ENCODE measurements at regions not wholly inside any gene's neighbourhood (a gene's known extent, or its start where the extent isn't known, plus 50 kb on each side); places are given as distances from the start of the nearest gene placed in this dataset.
A peak's percentile ranks its signal among the peaks of the same experiment; 100 is the strongest.

- ATAC-seq, result no peak
- no peaks in the 10 kb centered on the region for H3K36me3 Mint-ChIP-seq
Observed at GRCh38 chr6:137781639-137782038, 85.4 kb upstream of the TNFAIP3 start.

DNA sequence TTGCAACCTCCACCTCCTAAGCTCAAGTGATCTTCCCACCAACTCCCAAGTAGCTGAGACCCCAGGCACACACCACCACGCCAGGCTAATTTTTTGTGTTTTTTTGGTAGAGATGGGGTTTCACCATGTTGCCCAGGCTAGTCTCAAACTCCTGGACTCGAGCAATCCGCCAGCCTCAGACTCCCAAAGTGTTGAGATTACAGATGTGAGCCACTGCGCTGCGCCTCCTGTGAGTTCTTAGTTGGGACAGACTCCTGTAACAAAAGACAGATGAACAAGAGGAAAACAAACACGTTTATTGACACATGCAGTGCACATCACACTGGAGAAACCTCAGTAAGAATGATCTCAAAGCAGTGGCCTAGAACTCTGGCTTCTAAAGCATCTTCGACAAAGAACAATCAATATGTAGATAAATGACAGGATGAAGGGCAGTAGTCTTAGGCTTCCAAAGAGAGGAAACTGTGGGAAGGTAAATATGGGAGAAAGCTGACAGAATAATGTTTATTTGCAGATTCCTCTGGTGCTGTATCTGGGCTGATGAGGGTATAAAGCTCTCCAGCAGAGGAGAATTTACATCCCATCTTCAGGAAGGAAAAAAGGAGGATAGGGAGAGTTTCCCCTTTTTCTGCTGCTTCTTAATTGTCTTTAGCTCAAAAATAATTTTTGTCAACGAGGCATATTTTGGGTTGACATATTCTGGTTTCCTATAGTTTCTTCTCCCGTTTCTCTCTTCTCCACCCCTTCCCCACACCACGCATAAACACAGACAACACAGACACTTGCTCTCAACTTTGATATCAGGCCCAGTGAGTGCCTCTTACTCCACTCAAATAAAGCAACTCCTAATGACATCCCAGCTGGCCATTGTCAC is 84.7 kb upstream of the TNFAIP3 start:
- H3K9me3 Mint-ChIP-seq, result no peaks in the 10 kb centered on the region
- no peak overlapping the region for H3K27ac Mint-ChIP-seq
- no peak overlapping the region for H3K4me3 Mint-ChIP-seq
- ATAC-seq (no peak), DNase-seq (ENCODE audit: low spot score in 2 of 2) (no peak)
- H3K4me1 Mint-ChIP-seq, result no peaks in the 10 kb centered on the region
- H3K36me3 Mint-ChIP-seq, result no peaks in the 10 kb centered on the region

More at GRCh38 chr6:137781639-137782038, 85.4 kb upstream of the TNFAIP3 start:
- H3K4me1 Mint-ChIP-seq, result no peaks in the 10 kb centered on the region
- no peaks in the 10 kb centered on the region for H3K9me3 Mint-ChIP-seq
- H3K4me3 Mint-ChIP-seq, result no peak overlapping the region
- H3K27ac Mint-ChIP-seq, result no peak overlapping the region
- DNase-seq (ENCODE audit: low spot score in 2 of 2), result no peak

- Mint-ChIP-seq H3K9me3 (no peaks in the 10 kb centered on the region), H3K4me3 (no peak overlapping the region), H3K27ac (no peak overlapping the region), H3K36me3 (no peaks in the 10 kb centered on the region), H3K4me1 (no peaks in the 10 kb centered on the region)
- no peak for DNase-seq (ENCODE audit: low spot score in 2 of 2)
- no peak for ATAC-seq
Observed at GRCh38 chr6:137783710-137784109, 83.3 kb upstream of the TNFAIP3 start.

- DNase-seq (ENCODE audit: low spot score in 2 of 2) (no peak), ATAC-seq (no peak)
- H3K36me3 Mint-ChIP-seq, result no peaks in the 10 kb centered on the region
- no peak overlapping the region for H3K4me3 Mint-ChIP-seq
- peaks cover 1% of the 10 kb centered on the region for H3K4me1 Mint-ChIP-seq
- no peaks in the 10 kb centered on the region for H3K9me3 Mint-ChIP-seq
- H3K27ac Mint-ChIP-seq, result no peak overlapping the region
Observed at GRCh38 chr6:137784583-137784982, 82.5 kb upstream of the TNFAIP3 start.

GRCh38 chr6:137787016-137787415 is 80.0 kb upstream of the TNFAIP3 start:
- no peak for DNase-seq (ENCODE audit: low spot score in 2 of 2)
- H3K4me3 Mint-ChIP-seq, result no peak overlapping the region
- H3K9me3 Mint-ChIP-seq, result no peaks in the 10 kb centered on the region
- H3K36me3 Mint-ChIP-seq, result no peaks in the 10 kb centered on the region
- peaks cover 24% of the 10 kb centered on the region for H3K4me1 Mint-ChIP-seq
- no peak overlapping the region for H3K27ac Mint-ChIP-seq
- no peak for ATAC-seq

DNA sequence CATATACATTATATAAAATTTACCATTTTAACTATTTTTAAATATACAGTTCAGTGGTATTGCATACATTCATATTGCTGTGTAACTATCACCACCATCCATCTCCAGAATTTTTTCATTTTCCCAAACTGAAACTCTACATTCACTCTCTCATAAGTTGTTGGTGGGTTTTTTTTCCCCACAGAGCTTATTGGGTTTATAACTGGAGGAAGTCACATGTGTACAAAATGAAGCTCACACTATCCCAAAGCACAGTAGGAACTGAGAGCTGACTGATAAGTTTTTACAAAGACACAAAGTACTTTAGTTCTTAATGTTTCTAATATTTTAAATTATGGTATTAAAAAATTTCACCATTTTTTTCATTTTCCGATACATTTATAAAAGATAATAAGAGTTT is 78.8 kb upstream of the TNFAIP3 start:
- Mint-ChIP-seq H3K27ac (no peak overlapping the region), H3K4me1 (peaks cover 26% of the 10 kb centered on the region), H3K9me3 (no peaks in the 10 kb centered on the region), H3K4me3 (no peak overlapping the region), H3K36me3 (no peaks in the 10 kb centered on the region)
- DNase-seq (ENCODE audit: low spot score in 2 of 2) (no peak), ATAC-seq (no peak)

DNA sequence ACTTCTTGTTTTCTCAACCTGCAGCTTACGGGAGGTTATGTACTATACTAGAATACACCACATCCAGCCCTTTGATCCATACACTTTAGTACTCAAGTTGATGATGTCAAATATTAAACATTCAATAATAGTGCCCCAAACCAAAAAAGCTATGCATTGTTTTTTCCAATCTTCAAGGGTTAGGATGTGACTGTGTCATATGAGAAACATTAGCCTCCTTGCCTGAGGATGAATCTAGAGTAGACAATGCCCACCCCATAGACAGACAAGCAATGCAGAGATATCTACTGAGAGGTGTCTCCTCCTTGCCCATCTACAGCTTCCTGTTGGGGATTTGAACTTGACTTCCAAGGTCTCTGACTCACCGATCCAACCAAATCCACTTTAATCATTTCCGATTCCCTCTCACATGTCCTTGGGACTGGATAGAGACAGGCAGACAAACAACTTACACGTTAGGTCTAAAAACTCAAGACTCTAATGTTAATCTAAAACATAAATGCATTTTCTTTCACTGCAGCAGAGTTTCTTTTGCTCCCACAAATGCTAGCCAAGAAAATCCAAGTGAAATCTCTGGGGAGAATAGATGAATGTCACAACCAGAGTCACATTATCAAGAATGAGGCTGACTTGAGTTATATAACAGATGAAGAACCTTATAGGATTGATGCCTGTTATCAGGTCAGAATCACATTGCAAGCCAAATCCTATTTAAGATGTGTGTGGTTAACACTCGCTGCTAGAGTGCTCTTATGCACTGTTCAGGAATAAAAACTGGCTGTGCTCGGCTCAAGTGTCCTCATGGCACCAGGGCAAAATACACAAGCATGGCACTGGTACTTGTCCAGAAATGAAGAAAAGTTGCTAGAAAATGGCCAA is 75.5 kb upstream of the TNFAIP3 start:
- H3K9me3 Mint-ChIP-seq, result no peaks in the 10 kb centered on the region
- H3K36me3 Mint-ChIP-seq, result no peaks in the 10 kb centered on the region
- peak overlapping the region; percentile 80 for H3K27ac Mint-ChIP-seq
- peak; percentile 56 for ATAC-seq
- DNase-seq (ENCODE audit: low spot score in 2 of 2), result no peak
- peak overlapping the region; percentile 51 for H3K4me3 Mint-ChIP-seq
- peaks cover 55% of the 10 kb centered on the region for H3K4me1 Mint-ChIP-seq

DNA sequence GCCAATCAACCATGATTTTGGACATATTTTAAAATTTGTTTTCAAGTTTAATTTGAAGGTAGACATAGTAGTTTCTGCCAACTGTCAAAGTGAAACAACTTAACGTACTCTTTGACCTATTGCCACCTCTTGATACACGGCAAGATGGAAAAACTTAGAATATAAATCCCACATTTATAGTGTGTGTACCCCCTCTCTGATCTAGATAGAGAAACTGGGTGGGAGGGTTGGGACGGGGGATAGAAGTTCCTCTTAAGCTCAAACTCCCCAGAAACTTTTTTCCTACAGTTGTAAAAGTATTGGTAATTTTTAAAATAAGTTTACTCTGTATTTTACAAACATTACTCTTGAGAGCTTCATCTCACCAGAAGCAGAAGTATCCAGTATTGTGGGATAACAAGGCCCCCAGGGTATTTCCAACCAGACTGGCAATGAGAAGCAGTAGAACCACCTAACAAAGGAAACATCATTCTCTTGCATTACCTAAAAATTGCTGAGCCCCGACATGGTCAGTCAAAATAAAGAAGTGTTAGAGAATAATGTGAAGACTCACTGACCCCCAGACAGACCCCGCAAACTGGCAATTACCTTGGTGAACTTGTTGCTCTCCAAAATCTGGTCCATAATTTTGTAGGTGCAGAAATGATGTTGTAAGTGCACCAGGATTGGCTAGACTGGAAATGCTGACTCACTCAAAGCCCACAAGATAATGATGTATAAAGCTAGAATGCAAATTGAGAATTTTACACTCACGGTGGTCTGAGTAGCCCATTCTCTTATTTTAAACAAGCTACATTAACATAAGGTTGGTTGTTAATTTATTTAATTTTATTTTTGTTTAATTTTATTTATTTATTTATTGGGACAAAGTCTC is 74.7 kb upstream of the TNFAIP3 start:
- DNase-seq (ENCODE audit: low spot score in 2 of 2), result no peak
- H3K36me3 Mint-ChIP-seq, result no peaks in the 10 kb centered on the region
- peak; percentile 66 for ATAC-seq
- peaks cover 55% of the 10 kb centered on the region for H3K4me1 Mint-ChIP-seq
- no peaks in the 10 kb centered on the region for H3K9me3 Mint-ChIP-seq
- H3K4me3 Mint-ChIP-seq, result peak overlapping the region; percentile 51
- H3K27ac Mint-ChIP-seq, result peak overlapping the region; percentile 80

DNA sequence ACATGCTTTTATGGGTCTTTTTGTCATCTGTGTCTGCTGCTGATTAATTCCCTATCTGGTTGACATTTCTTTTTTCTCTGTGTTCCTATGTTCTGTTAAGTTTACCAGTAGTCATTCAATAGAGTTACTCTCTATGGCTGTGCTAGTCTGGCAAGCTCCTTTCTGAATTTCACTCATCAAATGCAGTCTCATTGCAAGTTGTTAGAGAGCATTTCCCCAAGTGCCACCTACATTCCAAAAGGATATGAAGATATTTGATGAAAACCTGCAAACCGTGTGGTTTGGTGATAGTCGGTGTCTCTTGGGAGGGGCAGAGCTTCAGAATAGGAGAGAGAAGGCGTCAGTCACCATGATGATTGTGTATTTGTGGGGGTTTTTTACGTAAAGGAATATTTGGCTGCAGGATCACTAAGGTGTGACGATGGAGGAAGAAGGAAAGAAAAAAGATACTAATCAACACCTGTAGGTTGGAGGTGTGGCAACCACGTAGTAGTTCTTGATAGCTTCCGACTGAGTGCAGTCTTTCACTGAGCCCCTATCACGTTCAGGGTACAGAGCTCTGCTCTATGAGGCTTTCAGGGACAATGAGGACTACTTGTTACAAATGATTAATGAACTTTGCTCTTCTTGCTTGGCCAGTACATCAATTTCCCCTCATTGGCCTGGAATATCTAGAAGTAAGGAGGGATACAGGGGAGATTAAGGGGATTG is 73.1 kb upstream of the TNFAIP3 start:
- DNase-seq (ENCODE audit: low spot score in 2 of 2), result no peak
- Mint-ChIP-seq H3K9me3 (no peaks in the 10 kb centered on the region), H3K4me3 (peak overlapping the region; percentile 17), H3K27ac (peak overlapping the region; percentile 72), H3K36me3 (no peaks in the 10 kb centered on the region), H3K4me1 (peaks cover 67% of the 10 kb centered on the region)
- no peak for ATAC-seq

- no peak overlapping the region for H3K4me3 Mint-ChIP-seq
- H3K27ac Mint-ChIP-seq, result peak overlapping the region; percentile 72
- H3K4me1 Mint-ChIP-seq, result peaks cover 72% of the 10 kb centered on the region
- no peak for ATAC-seq
- no peaks in the 10 kb centered on the region for H3K36me3 Mint-ChIP-seq
- no peaks in the 10 kb centered on the region for H3K9me3 Mint-ChIP-seq
- no peak for DNase-seq (ENCODE audit: low spot score in 2 of 2)
Observed at GRCh38 chr6:137794516-137795201, 72.4 kb upstream of the TNFAIP3 start.

DNA sequence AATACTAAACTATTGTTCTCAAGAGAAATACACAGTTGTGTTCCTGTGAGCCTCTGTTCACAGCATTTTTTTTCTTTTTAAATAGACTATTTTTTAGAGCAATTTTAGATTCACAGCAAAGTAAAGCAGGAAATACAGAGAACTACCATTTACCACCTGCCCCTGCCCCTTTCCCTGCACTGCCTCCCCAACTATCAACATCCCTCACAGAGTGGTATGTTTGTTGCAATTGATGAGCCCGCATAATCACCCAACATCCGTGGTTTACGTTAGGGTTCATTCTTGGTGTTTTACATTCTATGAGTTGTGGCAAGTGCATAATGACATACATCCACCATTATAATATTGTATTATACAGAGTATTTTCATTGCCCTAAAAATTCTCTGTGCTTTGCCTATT is 71.6 kb upstream of the TNFAIP3 start:
- no peak for ATAC-seq
- Mint-ChIP-seq H3K27ac (peak overlapping the region; percentile 72), H3K4me3 (no peak overlapping the region)

GRCh38 chr6:137798261-137798660 is 68.8 kb upstream of the TNFAIP3 start:
- Mint-ChIP-seq H3K36me3 (no peaks in the 10 kb centered on the region), H3K9me3 (no peaks in the 10 kb centered on the region), H3K27ac (peak overlapping the region; percentile 86), H3K4me1 (peaks cover 72% of the 10 kb centered on the region), H3K4me3 (no peak overlapping the region)
- ATAC-seq, result no peak
- no peak for DNase-seq (ENCODE audit: low spot score in 2 of 2)

More for the DNA sequence above, 71.6 kb upstream of the TNFAIP3 start:
- Mint-ChIP-seq H3K36me3 (no peaks in the 10 kb centered on the region), H3K4me1 (peaks cover 72% of the 10 kb centered on the region), H3K9me3 (no peaks in the 10 kb centered on the region)
- DNase-seq (ENCODE audit: low spot score in 2 of 2), result no peak

GRCh38 chr6:137798846-137799245 is 68.2 kb upstream of the TNFAIP3 start:
- Mint-ChIP-seq H3K27ac (peak overlapping the region; percentile 86), H3K36me3 (no peaks in the 10 kb centered on the region), H3K4me3 (peak overlapping the region; percentile 49), H3K4me1 (peaks cover 70% of the 10 kb centered on the region), H3K9me3 (peaks cover 4% of the 10 kb centered on the region)
- DNase-seq (ENCODE audit: low spot score in 2 of 2) (no peak), ATAC-seq (peak; percentile 46)

Measured in stimulated activated effector memory CD8-positive, alpha-beta T cell treated with anti-CD3 and anti-CD28 coated beads, Interleukin-12 subunit alpha, Interleukin-12 subunit beta, amount 100 ng/mL, for 72 hours (primary cell).